DOHH2 (cell line): ENCODE measurements at regions not wholly inside any gene's neighbourhood (a gene's known extent, or its start where the extent isn't known, plus 50 kb on each side); places are given as distances from the start of the nearest gene placed in this dataset.

ENCODE experiments used
- H3F3A ChIP-seq: fragments of 200-600 bp; sonication (generic), shearing (Covaris generic); 2 replicates; pipeline ENCODE4 v1.6.0; 2016; ENCODE audit warnings: antibody characterized with exemption, mild to moderate bottlenecking; ENCODE audit not compliant: control insufficient read depth, insufficient read depth
- H3K27ac ChIP-seq: fragments of 200-600 bp; sonication (generic); 2 replicates; pipeline ENCODE4 v1.5.1; 2014; ENCODE audit warnings: low read depth, mild to moderate bottlenecking, low read length, moderate library complexity
- H3K27me3 ChIP-seq: fragments of 200-600 bp; sonication (generic); 2 replicates; pipeline ENCODE4 v1.6.1; 2014; ENCODE audit warnings: mild to moderate bottlenecking, low read length, mixed read lengths; ENCODE audit not compliant: control insufficient read depth
- H3K36me3 ChIP-seq: fragments of 200-600 bp; sonication (generic); 2 replicates; pipeline ENCODE4 v1.6.1; 2014; ENCODE audit warnings: mild to moderate bottlenecking, low read length, moderate library complexity, mixed read lengths; ENCODE audit not compliant: control insufficient read depth
- H3K4me1 ChIP-seq: fragments of 200-600 bp; sonication (generic); 2 replicates; pipeline ENCODE4 v1.6.1; 2014; ENCODE audit warnings: mild to moderate bottlenecking, low read length, mixed read lengths; ENCODE audit not compliant: control insufficient read depth
- H3K4me2 ChIP-seq: fragments of 200-600 bp; sonication (generic); 2 replicates; pipeline ENCODE4 v1.6.0; 2014; ENCODE audit warnings: mild to moderate bottlenecking, low read length, moderate library complexity
- H3K4me3 ChIP-seq: fragments of 200-600 bp; sonication (generic); 2 replicates; pipeline ENCODE4 v1.5.1; 2014; ENCODE audit warnings: mild to moderate bottlenecking, low read length, mixed read lengths
- H3K79me2 ChIP-seq: fragments of 200-600 bp; sonication (generic); 2 replicates; pipeline ENCODE4 v1.6.1; 2014; ENCODE audit warnings: mild to moderate bottlenecking, low read length, mixed read lengths; ENCODE audit not compliant: control insufficient read depth
- H3K9me2 ChIP-seq: fragments of 200-600 bp; sonication (generic); replicated peaks from 2 replicates; pipeline ENCODE4 v1.6.1; 2014; ENCODE audit warnings: mild to moderate bottlenecking, low read length, mixed read lengths; ENCODE audit not compliant: control insufficient read depth
- H3K9me3 ChIP-seq: fragments of 200-600 bp; sonication (generic); 2 replicates; pipeline ENCODE4 v1.6.1; 2014; ENCODE audit warnings: antibody characterized with exemption, low read length, mixed read lengths; ENCODE audit not compliant: control insufficient read depth, insufficient read depth
- H4K20me1 ChIP-seq: fragments of 200-600 bp; sonication (generic); 2 replicates; pipeline ENCODE4 v1.6.0; 2014; ENCODE audit warnings: low read depth, mild to moderate bottlenecking, antibody characterized with exemption, low read length, moderate library complexity; ENCODE audit not compliant: control insufficient read depth, insufficient read depth
- EZH2phosphoT487 ChIP-seq: fragments of 200-600 bp; sonication (generic); IDR thresholded peaks from 2 replicates; pipeline ENCODE4 v1.6.1; 2017; ENCODE audit warnings: borderline replicate concordance, mild to moderate bottlenecking, antibody characterized with exemption, low read length, moderate library complexity, mixed read lengths
- TF ChIP-seq, protein P1 (sequence below): fragments of 200-600 bp; sonication (generic); IDR thresholded peaks from one replicate; pipeline ENCODE4 v1.5.1; 2014; ENCODE audit warnings: antibody characterized with exemption, mild to moderate bottlenecking, low read depth, low read length; ENCODE audit not compliant: poor library complexity, severe bottlenecking

DNA sequence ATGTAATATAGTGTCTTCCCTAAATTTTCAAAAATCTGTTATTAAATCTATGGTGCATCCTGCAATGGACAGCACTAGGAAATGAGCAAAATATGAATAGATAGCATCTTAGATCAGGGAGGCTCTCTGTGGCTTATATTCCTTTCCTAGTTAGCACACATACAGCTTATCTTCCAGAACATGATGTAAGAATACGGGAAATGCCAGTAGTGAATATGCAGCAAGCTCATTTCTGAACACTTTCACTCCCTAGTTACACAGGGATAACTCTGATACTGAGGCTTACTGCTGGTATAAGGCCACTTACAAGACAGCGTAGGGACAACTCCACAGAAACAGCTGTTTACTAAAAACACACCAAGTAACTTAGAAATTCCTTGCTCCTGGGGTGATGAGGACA is 297.3 kb upstream of the SMARCA2 start:
- no peaks in the 10 kb centered on the region for H3K9me3 ChIP-seq
- H3K27ac ChIP-seq, result no peak overlapping the region
- H3K4me2 ChIP-seq, result no peak overlapping the region
- no peaks in the 10 kb centered on the region for H3K79me2 ChIP-seq
- no peaks in the 10 kb centered on the region for H4K20me1 ChIP-seq
- no peaks in the 10 kb centered on the region for H3F3A ChIP-seq
- H3K4me3 ChIP-seq, result no peak overlapping the region
- no peaks in the 10 kb centered on the region for H3K27me3 ChIP-seq
- no peaks in the 10 kb centered on the region for H3K36me3 ChIP-seq
- H3K9me2 ChIP-seq, result no peaks in the 10 kb centered on the region
- no peaks in the 10 kb centered on the region for H3K4me1 ChIP-seq
- TF ChIP-seq EZH2phosphoT487, result no peak
- TF ChIP-seq, protein P1, sequence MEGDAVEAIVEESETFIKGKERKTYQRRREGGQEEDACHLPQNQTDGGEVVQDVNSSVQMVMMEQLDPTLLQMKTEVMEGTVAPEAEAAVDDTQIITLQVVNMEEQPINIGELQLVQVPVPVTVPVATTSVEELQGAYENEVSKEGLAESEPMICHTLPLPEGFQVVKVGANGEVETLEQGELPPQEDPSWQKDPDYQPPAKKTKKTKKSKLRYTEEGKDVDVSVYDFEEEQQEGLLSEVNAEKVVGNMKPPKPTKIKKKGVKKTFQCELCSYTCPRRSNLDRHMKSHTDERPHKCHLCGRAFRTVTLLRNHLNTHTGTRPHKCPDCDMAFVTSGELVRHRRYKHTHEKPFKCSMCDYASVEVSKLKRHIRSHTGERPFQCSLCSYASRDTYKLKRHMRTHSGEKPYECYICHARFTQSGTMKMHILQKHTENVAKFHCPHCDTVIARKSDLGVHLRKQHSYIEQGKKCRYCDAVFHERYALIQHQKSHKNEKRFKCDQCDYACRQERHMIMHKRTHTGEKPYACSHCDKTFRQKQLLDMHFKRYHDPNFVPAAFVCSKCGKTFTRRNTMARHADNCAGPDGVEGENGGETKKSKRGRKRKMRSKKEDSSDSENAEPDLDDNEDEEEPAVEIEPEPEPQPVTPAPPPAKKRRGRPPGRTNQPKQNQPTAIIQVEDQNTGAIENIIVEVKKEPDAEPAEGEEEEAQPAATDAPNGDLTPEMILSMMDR, result no peak

DNA sequence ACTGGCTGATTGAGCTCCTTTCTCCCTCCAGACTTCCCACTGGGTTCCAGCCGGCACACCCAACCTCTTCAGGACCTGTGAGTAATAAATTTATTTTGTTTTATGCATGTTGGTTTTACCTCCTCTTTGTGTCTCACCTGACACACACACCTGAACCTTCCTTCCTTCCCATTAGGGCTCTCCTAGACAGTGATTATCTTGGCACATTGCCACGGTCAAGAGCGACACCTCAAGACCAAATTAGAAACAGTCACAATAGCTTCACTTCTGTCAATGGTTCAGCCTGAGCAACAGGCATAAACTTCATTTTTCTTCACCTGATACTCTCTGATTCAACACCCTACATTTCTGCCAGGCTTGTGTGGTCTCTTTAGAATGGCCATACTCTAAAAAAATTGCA is 296.3 kb upstream of the SMARCA2 start:
- Histone ChIP-seq H3K4me3 (no peak overlapping the region), H3K36me3 (no peaks in the 10 kb centered on the region), H3K9me3 (no peaks in the 10 kb centered on the region), H3F3A (no peaks in the 10 kb centered on the region), H4K20me1 (no peaks in the 10 kb centered on the region), H3K79me2 (no peaks in the 10 kb centered on the region), H3K9me2 (no peaks in the 10 kb centered on the region), H3K27ac (no peak overlapping the region), H3K4me1 (no peaks in the 10 kb centered on the region), H3K4me2 (no peak overlapping the region), H3K27me3 (no peaks in the 10 kb centered on the region)
- TF ChIP-seq EZH2phosphoT487, result no peak
- TF ChIP-seq, protein P1, result no peak

DNA sequence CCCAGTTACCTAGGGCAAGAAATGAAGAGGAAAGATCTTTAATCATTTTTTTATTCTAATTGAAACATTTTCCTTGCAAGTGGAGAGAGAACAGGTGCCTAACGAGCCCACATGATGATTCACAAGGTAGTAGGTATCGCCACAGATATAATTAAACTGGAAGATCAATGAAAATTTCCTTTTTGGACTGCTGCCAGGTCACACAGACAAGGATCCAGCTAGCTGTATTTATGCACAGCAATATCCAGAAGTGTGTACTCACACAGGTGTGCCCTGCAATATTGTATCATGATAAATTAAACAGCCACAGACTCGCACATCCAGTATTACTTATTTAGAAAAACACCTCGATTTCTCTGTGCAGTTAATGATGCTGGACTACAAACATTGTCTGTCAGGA is 294.0 kb upstream of the SMARCA2 start:
- H3K36me3 ChIP-seq, result no peaks in the 10 kb centered on the region
- no peaks in the 10 kb centered on the region for H3K79me2 ChIP-seq
- no peaks in the 10 kb centered on the region for H3F3A ChIP-seq
- H3K9me3 ChIP-seq, result no peaks in the 10 kb centered on the region
- H4K20me1 ChIP-seq, result no peaks in the 10 kb centered on the region
- TF ChIP-seq, protein P1, result no peak
- no peak for TF ChIP-seq EZH2phosphoT487
- no peak overlapping the region for H3K27ac ChIP-seq
- H3K4me3 ChIP-seq, result no peak overlapping the region
- no peaks in the 10 kb centered on the region for H3K27me3 ChIP-seq
- H3K4me1 ChIP-seq, result no peaks in the 10 kb centered on the region
- H3K4me2 ChIP-seq, result no peak overlapping the region
- no peaks in the 10 kb centered on the region for H3K9me2 ChIP-seq

DNA sequence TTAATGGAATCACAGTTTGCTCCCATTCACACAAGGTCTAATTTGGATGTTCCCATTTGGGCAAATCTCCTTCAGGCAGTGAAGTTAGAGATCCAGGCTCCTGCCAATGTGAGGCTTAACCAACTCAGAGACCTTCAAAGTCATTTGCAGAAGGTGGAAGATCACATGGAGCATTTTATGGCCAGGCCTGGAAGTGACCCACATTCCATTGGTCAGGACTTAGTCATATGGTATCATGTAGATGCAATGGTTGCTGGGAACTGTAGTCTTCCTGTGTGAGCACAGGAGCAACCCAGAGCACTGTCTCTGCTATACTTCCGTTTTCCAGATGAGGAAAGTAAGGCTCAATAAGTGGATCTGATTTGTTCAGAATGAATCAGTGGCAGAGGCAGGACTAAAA is 292.7 kb upstream of the SMARCA2 start:
- Histone ChIP-seq H3F3A (no peaks in the 10 kb centered on the region), H3K4me2 (no peak overlapping the region), H3K4me3 (no peak overlapping the region), H3K36me3 (no peaks in the 10 kb centered on the region), H3K9me2 (no peaks in the 10 kb centered on the region), H3K27ac (no peak overlapping the region), H3K4me1 (no peaks in the 10 kb centered on the region), H4K20me1 (no peaks in the 10 kb centered on the region), H3K27me3 (no peaks in the 10 kb centered on the region), H3K9me3 (no peaks in the 10 kb centered on the region), H3K79me2 (no peaks in the 10 kb centered on the region)
- TF ChIP-seq, protein P1, result no peak
- no peak for TF ChIP-seq EZH2phosphoT487
